RWPE2 (cell line): ENCODE measurements at regions not wholly inside any gene's neighbourhood (a gene's known extent, or its start where the extent isn't known, plus 50 kb on each side); places are given as distances from the start of the nearest gene placed in this dataset.
A peak's percentile ranks its signal among the peaks of the same experiment; 100 is the strongest.

ENCODE experiments used
- ATAC-seq: fragments of 200-7000 bp; cut with Tn5 transposase; 3 replicates; pipeline ENCODE4 v1.9.1; 2021; ENCODE audit warnings: low read depth
- DNase-seq: peaks from one replicate; pipeline ENCODE4 v3.0.0-alpha.2; 2020; ENCODE audit warnings: low spot score
- H3K27ac ChIP-seq: fragments of 450-650 bp; 2 replicates; pipeline ENCODE4 v1.5.1; 2017; ENCODE audit warnings: mild to moderate bottlenecking; ENCODE audit not compliant: poor library complexity, severe bottlenecking
- H3K27me3 ChIP-seq: fragments of 250-450 bp; sonication (Bioruptor Pico); 2 replicates; pipeline ENCODE4 v1.5.1; 2021; ENCODE audit warnings: mild to moderate bottlenecking, moderate library complexity; ENCODE audit not compliant: insufficient read depth, poor library complexity, severe bottlenecking
- H3K36me3 ChIP-seq: fragments of 250-450 bp; sonication (Bioruptor Pico); 2 replicates; pipeline ENCODE4 v1.5.1; 2020; ENCODE audit warnings: low read depth, mild to moderate bottlenecking, moderate library complexity
- H3K4me1 ChIP-seq: fragments of 250-450 bp; sonication (Bioruptor Pico); 2 replicates; pipeline ENCODE4 v1.5.1; 2021; ENCODE audit warnings: mild to moderate bottlenecking, moderate library complexity; ENCODE audit not compliant: insufficient read depth, poor library complexity, severe bottlenecking
- H3K4me3 ChIP-seq: fragments of 250-450 bp; sonication (Bioruptor Pico); 2 replicates; pipeline ENCODE4 v1.5.1; 2021; ENCODE audit warnings: mild to moderate bottlenecking, moderate library complexity; ENCODE audit not compliant: severe bottlenecking
- H3K9me3 ChIP-seq: fragments of 250-450 bp; sonication (Bioruptor Pico); 2 replicates; pipeline ENCODE4 v1.5.1; 2021; ENCODE audit warnings: mild to moderate bottlenecking, moderate library complexity; ENCODE audit not compliant: severe bottlenecking
- CTCF ChIP-seq: fragments of 450-650 bp; IDR thresholded peaks from one replicate; pipeline ENCODE4 v1.5.1; 2017; ENCODE audit warnings: mild to moderate bottlenecking, moderate library complexity; ENCODE audit not compliant: poor library complexity, severe bottlenecking

- Histone ChIP-seq H3K27me3 (no peaks in the 10 kb centered on the region), H3K9me3 (no peaks in the 10 kb centered on the region), H3K36me3 (no peaks in the 10 kb centered on the region), H3K4me3 (no peak overlapping the region), H3K27ac (no peak overlapping the region), H3K4me1 (no peaks in the 10 kb centered on the region)
- ATAC-seq (no peak), DNase-seq (no peak)
- TF ChIP-seq CTCF, result no peak
These were observed 83.0 kb upstream of the PIWIL1 start for GRCh38 chr12:130254461-130255276.

GRCh38 chr12:130258863-130259262 is 78.8 kb upstream of the PIWIL1 start:
- H3K4me3 ChIP-seq, result no peak overlapping the region
- ATAC-seq (no peak), DNase-seq (no peak)
- no peaks in the 10 kb centered on the region for H3K27me3 ChIP-seq
- H3K9me3 ChIP-seq, result no peaks in the 10 kb centered on the region
- no peak overlapping the region for H3K27ac ChIP-seq
- no peaks in the 10 kb centered on the region for H3K4me1 ChIP-seq
- H3K36me3 ChIP-seq, result no peaks in the 10 kb centered on the region
- TF ChIP-seq CTCF, result no peak

GRCh38 chr12:130263025-130263424 is 74.7 kb upstream of the PIWIL1 start:
- Histone ChIP-seq H3K36me3 (no peaks in the 10 kb centered on the region), H3K4me3 (no peak overlapping the region), H3K9me3 (no peaks in the 10 kb centered on the region), H3K4me1 (no peaks in the 10 kb centered on the region), H3K27me3 (no peaks in the 10 kb centered on the region), H3K27ac (no peak overlapping the region)
- TF ChIP-seq CTCF, result no peak
- no peak for ATAC-seq
- DNase-seq, result no peak

GRCh38 chr12:130263996-130264395 is 73.7 kb upstream of the PIWIL1 start:
- no peak for TF ChIP-seq CTCF
- ATAC-seq (no peak), DNase-seq (no peak)
- no peaks in the 10 kb centered on the region for H3K4me1 ChIP-seq
- H3K9me3 ChIP-seq, result no peaks in the 10 kb centered on the region
- H3K27ac ChIP-seq, result no peak overlapping the region
- H3K27me3 ChIP-seq, result no peaks in the 10 kb centered on the region
- no peak overlapping the region for H3K4me3 ChIP-seq
- H3K36me3 ChIP-seq, result no peaks in the 10 kb centered on the region

GRCh38 chr12:130266751-130267150 is 70.9 kb upstream of the PIWIL1 start:
- no peaks in the 10 kb centered on the region for H3K36me3 ChIP-seq
- ATAC-seq (peak; percentile 50; the same call in 1 of the 3 replicates), DNase-seq (no peak)
- no peak overlapping the region for H3K4me3 ChIP-seq
- H3K9me3 ChIP-seq, result no peaks in the 10 kb centered on the region
- H3K27ac ChIP-seq, result no peak overlapping the region
- H3K27me3 ChIP-seq, result no peaks in the 10 kb centered on the region
- no peaks in the 10 kb centered on the region for H3K4me1 ChIP-seq
- peak; percentile 17 for TF ChIP-seq CTCF
